HL-60 (cell line): ENCODE measurements at regions not wholly inside any gene's neighbourhood (a gene's known extent, or its start where the extent isn't known, plus 50 kb on each side); places are given as distances from the start of the nearest gene placed in this dataset.

Experiments
- DNase-seq, 2 experiments: peaks; one replicate each; pipeline ENCODE4 v3.0.0-alpha.2; 2010 to 2020; ENCODE audit warnings: low read depth in 1 of 2, low spot score in 1 of 2
- H3K27ac ChIP-seq: fragments of 250-450 bp; sonication (Bioruptor Pico); replicated peaks from 2 replicates; pipeline ENCODE4 v1.5.1; 2020; ENCODE audit warnings: mild to moderate bottlenecking, moderate library complexity
- H3K27me3 ChIP-seq: fragments of 250-450 bp; sonication (Bioruptor Pico); 2 replicates; pipeline ENCODE4 v1.5.1; 2021; ENCODE audit warnings: mild to moderate bottlenecking, moderate library complexity; ENCODE audit not compliant: insufficient read depth, poor library complexity, severe bottlenecking
- H3K4me3 ChIP-seq: replicated peaks from 2 replicates; pipeline ENCODE4 v1.5.1; 2011; ENCODE audit warnings: mild to moderate bottlenecking, control low read depth, low read length; ENCODE audit not compliant: insufficient read depth
- GABPA ChIP-seq: IDR thresholded peaks from 2 replicates; pipeline ENCODE4 v1.6.1; 2012; ENCODE audit warnings: low read depth
- POLR2AphosphoS5 ChIP-seq: IDR thresholded peaks from 2 replicates; pipeline ENCODE4 v1.6.1; 2012; ENCODE audit warnings: low read depth
- SPI1 ChIP-seq: IDR thresholded peaks from 2 replicates; pipeline ENCODE4 v1.6.1; 2012; ENCODE audit warnings: low read depth, mild to moderate bottlenecking, borderline replicate concordance
- TF ChIP-seq, protein P1 (sequence below): IDR thresholded peaks from 2 replicates; pipeline ENCODE4 v1.6.1; 2012; ENCODE audit warnings: low read depth; ENCODE audit not compliant: insufficient replicate concordance
- TF ChIP-seq, protein P2 (sequence below): IDR thresholded peaks from one replicate; pipeline ENCODE4 v1.5.1; 2011; ENCODE audit warnings: low read length, control low read depth, inconsistent platforms; ENCODE audit not compliant: insufficient read depth

DNA sequence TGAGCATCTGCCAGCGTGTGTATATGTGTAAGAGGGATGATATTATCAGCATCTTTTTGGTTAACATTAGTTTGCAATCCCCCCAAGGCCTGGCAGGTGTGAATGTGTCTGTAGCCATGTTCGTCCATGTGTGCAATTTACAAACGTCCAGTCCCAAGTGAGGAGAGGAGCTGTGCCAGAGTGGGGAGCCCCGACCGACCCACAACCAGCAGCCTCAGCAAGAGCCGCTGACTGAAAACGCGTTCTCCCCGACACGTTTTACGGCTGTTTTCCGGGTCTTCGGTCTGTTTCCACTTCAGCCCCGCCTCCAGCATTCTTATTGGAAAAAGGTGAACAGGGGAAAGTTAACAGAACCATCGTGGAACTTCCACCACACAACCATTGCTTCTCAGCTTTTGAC, 119.1 kb upstream of the SOX1 start:
- TF ChIP-seq SPI1 (no peak), POLR2AphosphoS5 (no peak), GABPA (no peak)
- TF ChIP-seq, protein P1, sequence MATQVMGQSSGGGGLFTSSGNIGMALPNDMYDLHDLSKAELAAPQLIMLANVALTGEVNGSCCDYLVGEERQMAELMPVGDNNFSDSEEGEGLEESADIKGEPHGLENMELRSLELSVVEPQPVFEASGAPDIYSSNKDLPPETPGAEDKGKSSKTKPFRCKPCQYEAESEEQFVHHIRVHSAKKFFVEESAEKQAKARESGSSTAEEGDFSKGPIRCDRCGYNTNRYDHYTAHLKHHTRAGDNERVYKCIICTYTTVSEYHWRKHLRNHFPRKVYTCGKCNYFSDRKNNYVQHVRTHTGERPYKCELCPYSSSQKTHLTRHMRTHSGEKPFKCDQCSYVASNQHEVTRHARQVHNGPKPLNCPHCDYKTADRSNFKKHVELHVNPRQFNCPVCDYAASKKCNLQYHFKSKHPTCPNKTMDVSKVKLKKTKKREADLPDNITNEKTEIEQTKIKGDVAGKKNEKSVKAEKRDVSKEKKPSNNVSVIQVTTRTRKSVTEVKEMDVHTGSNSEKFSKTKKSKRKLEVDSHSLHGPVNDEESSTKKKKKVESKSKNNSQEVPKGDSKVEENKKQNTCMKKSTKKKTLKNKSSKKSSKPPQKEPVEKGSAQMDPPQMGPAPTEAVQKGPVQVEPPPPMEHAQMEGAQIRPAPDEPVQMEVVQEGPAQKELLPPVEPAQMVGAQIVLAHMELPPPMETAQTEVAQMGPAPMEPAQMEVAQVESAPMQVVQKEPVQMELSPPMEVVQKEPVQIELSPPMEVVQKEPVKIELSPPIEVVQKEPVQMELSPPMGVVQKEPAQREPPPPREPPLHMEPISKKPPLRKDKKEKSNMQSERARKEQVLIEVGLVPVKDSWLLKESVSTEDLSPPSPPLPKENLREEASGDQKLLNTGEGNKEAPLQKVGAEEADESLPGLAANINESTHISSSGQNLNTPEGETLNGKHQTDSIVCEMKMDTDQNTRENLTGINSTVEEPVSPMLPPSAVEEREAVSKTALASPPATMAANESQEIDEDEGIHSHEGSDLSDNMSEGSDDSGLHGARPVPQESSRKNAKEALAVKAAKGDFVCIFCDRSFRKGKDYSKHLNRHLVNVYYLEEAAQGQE, result no peak
- TF ChIP-seq, protein P2, sequence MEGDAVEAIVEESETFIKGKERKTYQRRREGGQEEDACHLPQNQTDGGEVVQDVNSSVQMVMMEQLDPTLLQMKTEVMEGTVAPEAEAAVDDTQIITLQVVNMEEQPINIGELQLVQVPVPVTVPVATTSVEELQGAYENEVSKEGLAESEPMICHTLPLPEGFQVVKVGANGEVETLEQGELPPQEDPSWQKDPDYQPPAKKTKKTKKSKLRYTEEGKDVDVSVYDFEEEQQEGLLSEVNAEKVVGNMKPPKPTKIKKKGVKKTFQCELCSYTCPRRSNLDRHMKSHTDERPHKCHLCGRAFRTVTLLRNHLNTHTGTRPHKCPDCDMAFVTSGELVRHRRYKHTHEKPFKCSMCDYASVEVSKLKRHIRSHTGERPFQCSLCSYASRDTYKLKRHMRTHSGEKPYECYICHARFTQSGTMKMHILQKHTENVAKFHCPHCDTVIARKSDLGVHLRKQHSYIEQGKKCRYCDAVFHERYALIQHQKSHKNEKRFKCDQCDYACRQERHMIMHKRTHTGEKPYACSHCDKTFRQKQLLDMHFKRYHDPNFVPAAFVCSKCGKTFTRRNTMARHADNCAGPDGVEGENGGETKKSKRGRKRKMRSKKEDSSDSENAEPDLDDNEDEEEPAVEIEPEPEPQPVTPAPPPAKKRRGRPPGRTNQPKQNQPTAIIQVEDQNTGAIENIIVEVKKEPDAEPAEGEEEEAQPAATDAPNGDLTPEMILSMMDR, result no peak
- H3K4me3 ChIP-seq, result no peak overlapping the region
- H3K27ac ChIP-seq, result no peak overlapping the region
- H3K27me3 ChIP-seq, result no peaks in the 10 kb centered on the region
- DNase-seq, result no peak

DNA sequence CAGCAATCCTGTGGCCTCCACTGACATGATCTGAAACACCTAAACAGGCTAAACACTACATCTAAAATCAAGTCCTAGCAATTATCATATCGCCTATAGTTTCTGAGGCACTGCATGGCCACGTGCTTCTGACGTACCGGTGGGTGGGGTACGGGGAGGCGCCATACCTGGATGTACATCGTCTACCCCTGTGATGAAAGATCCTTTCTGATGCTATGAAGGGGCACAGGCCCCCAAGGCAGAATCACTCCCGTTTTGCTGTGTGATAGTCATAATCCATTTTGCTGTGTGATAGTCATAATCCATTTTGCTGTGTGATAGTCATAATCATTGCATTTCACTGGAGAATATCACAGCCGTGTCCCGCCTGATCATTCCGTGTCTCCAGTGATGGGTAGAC, 118.7 kb upstream of the SOX1 start:
- Histone ChIP-seq H3K4me3 (no peak overlapping the region), H3K27me3 (no peaks in the 10 kb centered on the region), H3K27ac (no peak overlapping the region)
- no peak for DNase-seq
- no peak for TF ChIP-seq SPI1
- TF ChIP-seq, protein P1, result no peak
- no peak for TF ChIP-seq POLR2AphosphoS5
- no peak for TF ChIP-seq GABPA
- TF ChIP-seq, protein P2, result no peak

DNA sequence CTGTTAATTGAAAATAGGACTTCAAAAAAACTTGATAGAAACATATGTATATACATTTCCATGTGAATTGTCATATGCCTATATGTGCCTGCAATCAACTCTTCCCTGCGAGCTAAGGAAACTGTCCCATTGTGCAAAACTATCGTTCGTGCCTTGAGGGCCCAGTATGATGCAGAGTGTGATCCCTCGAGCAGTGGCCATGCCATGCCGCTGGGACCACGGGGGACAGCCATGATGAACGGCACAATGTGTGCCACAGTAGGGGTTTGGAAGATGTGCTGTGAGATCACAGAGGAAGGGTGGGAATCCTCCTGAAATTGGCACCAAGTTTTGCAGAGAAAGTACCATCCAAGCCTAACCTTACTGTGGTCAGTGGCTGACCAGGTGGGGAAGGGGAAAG, 118.1 kb upstream of the SOX1 start:
- H3K27ac ChIP-seq, result no peak overlapping the region
- H3K27me3 ChIP-seq, result no peaks in the 10 kb centered on the region
- no peak for TF ChIP-seq GABPA
- no peak for TF ChIP-seq SPI1
- TF ChIP-seq, protein P2, result no peak
- TF ChIP-seq POLR2AphosphoS5, result no peak
- TF ChIP-seq, protein P1, result no peak
- no peak overlapping the region for H3K4me3 ChIP-seq
- DNase-seq, result no peak
